Activated CD8-positive, alpha-beta memory T cell treated with anti-CD3 and anti-CD28 coated beads for 36 hours (primary cell): ENCODE measurements at regions not wholly inside any gene's neighbourhood (a gene's known extent, or its start where the extent isn't known, plus 50 kb on each side); places are given as distances from the start of the nearest gene placed in this dataset.
"Not testable (repeated sequence)": the region's sequence is repeated elsewhere in the genome, so short reads cannot be mapped to it uniquely, and the experiment has no call there.

Experiments used
- CTCF ChIA-PET: fragments of 350-600 bp; sonication (Branson Sonifier 250); formaldehyde crosslinking; loops from one replicate; lab custom pipeline; 2021; ENCODE audit warnings: antibody characterized with exemption; lab: Charles Lee
- POLR2A ChIA-PET: fragments of 350-600 bp; sonication (Branson Sonifier 250); formaldehyde crosslinking; loops from one replicate; lab custom pipeline; 2021; ENCODE audit warnings: antibody characterized with exemption; lab: Charles Lee

DNA sequence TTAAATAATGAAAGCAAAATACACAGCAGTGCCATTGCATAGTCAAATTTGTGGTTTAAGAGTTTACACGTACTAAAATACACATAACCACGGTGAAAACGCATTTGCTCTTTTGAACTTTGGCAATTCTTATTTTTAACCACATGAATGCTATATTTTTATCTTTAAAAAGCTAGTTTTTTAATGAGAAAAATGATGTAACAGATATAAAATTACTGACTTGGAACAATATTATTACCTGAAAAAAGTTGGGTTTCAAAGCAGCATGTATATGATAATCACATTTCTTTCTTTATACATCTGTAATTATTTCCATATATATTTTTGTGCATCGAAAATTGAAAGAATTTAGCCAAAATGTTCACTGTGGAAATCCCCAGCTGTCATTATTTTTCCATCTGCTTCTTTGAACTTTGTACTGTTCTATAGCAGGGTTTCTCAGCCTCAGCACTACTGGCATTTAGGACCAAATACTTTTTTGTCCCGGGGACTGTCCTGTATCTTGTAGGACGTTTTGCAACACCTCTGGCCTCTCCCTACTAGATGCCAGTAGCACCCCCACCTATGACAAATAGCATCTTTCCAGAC lies 75.9 kb upstream of the CAB39 start:
- CTCF ChIA-PET: no interaction called here
- POLR2A ChIA-PET: no interaction called here

- CTCF ChIA-PET, POLR2A ChIA-PET: not testable (repeated sequence)
Observed at GRCh38 chr2:230637486-230637885, 75.2 kb upstream of the CAB39 start.

- CTCF ChIA-PET: no interaction called here
- POLR2A ChIA-PET: no interaction called here
Observed at GRCh38 chr2:230640540-230641011, 72.1 kb upstream of the CAB39 start.

- CTCF ChIA-PET: interaction anchor here (1.3 to 1.7 kb wide), 3 partner anchors 18 to 156 kb away, joined by 4 to 10 read pairs (median 6); no protein-coding TSS in a partner anchor
Observed at GRCh38 chr2:230642966-230643365, 69.7 kb upstream of the CAB39 start.

DNA sequence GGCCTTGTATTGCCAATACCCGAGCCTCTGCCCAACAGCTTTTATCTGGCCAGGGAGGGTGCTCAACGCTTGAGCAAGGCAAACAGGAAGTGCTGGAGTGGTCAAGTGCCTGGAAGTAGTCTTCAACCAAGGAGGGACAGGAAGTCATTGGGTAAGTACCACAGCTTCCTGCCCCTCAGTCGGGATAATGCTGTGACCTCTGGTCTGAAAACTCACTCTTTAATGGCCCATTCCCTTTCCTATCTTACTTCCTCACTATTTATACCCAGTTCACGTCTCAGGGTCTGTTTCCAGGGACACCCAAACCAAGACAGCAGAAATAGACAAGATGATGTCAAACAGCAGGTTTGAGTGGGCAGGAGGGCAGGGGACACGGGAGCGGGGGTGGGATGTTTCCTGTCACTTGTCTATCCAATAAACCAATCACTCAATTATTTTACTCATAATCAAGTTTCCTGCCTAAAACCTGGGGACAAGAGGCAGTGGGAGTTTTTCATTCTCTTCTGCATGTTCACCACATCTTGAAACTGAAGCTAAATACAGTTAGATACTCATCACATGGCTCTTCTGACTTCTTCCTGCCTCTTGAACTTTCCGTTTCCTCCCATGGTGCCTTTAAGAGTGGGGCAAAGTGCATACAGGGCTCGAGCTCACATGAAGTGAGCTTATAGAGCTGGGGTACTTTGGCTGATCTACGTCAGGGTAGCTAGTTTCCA lies 68.9 kb upstream of the CAB39 start:
- ChIA-PET POLR2A (interaction anchor here (1.1 to 1.7 kb wide), 4 partner anchors 15 to 70 kb away, joined by 3 to 15 read pairs (median 8); no protein-coding TSS in a partner anchor), CTCF (interaction anchor here (0.7 to 1.7 kb wide), 5 partner anchors 14 to 155 kb away, joined by 3 to 10 read pairs (median 6); no protein-coding TSS in a partner anchor)

More at GRCh38 chr2:230642966-230643365, 69.7 kb upstream of the CAB39 start:
- POLR2A ChIA-PET: interaction anchor here (1.7 kb wide), 1 partner anchor 16 kb away, joined by 15 read pairs; no protein-coding TSS in a partner anchor

DNA sequence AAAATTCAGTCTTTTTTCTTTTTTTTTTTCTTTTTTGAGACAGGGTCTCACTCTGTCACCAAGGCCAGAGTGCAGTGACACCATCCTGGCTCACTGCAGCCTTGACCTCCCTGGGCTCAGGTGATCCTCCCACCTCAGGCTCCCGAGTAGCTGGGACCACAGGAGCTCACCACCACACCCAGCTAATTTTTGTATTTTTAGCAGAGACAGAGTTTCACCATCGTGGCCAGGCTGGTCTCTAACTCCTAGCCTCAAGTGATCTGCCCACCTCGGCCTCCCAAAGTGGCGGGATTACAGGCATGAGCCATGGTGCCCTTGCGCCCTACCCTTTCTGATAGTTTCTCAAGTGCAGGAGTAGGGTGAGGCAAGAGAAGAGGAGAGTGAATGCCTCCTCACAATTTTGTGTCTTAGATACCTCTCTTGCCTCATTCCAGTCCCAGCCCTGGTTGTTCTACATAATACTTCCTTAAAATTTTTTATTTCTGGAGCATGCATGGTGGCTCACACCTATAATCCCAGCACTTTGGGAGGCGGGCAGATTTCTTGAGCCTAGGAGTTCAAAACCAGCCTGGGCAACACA lies 68.2 kb upstream of the CAB39 start:
- CTCF ChIA-PET: interaction anchor here (0.5 to 1.7 kb wide), 7 partner anchors 14 to 409 kb away, joined by 3 to 10 read pairs (median 4); no protein-coding TSS in a partner anchor

DNA sequence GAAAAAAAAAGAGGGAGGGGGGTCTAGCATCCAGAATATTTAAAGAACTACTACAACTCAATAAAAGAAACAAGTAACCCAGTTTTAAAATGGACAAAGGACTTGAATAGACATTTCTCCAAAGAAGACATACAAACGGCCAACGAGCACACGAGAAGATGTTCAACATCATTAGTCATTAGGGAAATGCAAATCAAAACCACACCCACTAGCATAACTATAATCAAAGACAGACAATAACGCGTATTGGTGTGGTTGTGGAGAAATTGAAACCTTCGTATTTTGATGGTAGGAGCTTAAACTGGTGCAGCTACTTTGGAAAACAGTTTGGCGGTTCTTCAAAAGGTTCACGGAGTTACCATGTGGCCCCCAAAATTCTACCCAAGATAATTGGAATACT lies 64.3 kb upstream of the CAB39 start:
- CTCF ChIA-PET: interaction anchor here (0.9 to 1.4 kb wide), 2 partner anchors 31 to 128 kb away, joined by 3 read pairs; no protein-coding TSS in a partner anchor
- POLR2A ChIA-PET: no interaction called here

More for the DNA sequence above, 68.2 kb upstream of the CAB39 start:
- POLR2A ChIA-PET: interaction anchor here (1.1 to 1.7 kb wide), 4 partner anchors 14 to 70 kb away, joined by 3 to 15 read pairs (median 8); no protein-coding TSS in a partner anchor

DNA sequence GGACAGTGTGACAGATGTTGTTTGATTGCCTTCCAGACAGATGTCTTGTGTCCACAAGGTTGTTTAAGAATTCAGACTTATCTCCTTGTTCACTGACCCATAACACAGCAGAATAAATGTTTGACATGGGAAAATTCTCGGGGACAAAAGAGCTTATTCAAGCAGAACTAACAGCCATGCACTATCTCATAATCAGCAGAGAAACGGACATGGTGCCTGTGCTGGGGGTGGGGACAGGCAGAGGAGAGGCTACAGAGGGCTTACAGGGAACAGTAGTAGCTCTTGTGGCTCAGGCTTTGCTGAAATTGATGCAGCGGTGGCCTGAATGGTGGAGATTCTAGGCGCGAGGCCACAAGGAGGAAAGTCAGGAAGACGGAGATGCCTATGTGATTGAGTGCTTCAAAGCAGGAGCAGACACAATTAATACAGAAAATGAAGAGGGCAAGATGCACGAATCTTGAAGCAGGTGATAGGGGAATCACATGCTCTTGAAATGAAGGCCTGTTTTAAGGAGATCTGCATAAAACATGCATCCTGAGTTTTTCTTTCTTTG lies 62.0 kb upstream of the CAB39 start:
- ChIA-PET POLR2A (no interaction called here), CTCF (interaction anchor here (1.8 kb wide), 1 partner anchor 8 kb away, joined by 3 read pairs; no protein-coding TSS in a partner anchor)

DNA sequence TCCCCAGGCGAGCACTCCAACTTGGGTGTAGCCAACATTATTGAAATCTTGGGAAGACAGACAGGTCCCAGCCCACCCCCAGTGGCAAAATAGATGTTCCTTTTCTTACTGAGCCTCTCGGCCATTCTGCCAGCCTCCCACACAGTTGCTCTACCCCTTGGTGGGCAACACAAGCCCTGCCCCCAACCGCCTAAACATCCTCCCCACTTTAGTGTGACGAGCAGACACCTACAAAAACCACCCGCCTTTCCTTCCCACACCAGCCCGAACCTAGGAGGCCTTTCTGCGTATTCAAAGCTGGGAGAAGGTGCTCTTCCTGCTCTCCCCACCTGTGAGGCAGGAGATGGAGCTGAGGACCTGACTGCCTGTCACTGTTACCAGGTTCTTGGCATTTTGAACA lies 58.6 kb upstream of the CAB39 start:
- ChIA-PET CTCF (interaction anchor here (0.6 kb wide), 1 partner anchor 104 kb away, joined by 4 read pairs; no protein-coding TSS in a partner anchor), POLR2A (interaction anchor here (0.5 kb wide), 1 partner anchor 9 kb away, joined by 3 read pairs; no protein-coding TSS in a partner anchor)

DNA sequence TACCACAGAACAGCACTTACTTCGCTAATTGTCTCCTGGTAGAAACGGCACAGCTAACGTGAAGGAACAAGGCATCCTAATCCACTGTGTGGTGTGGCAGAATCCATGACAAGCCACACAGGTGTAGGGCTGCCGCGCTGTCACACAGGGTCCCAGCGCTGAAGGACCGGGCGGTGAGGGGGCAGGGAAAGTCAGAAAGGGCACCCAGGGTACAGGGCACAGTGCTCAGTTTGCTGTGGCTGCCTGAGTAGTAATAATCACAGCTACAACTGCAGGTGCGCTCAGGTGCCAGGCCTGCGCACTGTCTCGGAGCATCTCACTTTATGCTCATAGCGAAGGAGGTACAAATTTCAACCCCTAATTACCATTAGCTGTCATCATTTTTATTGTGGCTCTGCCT lies 55.2 kb upstream of the CAB39 start:
- POLR2A ChIA-PET: interaction anchor here (2.2 kb wide), 1 partner anchor 14 kb away, joined by 15 read pairs; no protein-coding TSS in a partner anchor
- CTCF ChIA-PET: interaction anchor here (0.6 to 2.5 kb wide), 5 partner anchors 10 to 115 kb away, joined by 3 to 8 read pairs (median 4); partner anchors contain the start of gene CAB39

DNA sequence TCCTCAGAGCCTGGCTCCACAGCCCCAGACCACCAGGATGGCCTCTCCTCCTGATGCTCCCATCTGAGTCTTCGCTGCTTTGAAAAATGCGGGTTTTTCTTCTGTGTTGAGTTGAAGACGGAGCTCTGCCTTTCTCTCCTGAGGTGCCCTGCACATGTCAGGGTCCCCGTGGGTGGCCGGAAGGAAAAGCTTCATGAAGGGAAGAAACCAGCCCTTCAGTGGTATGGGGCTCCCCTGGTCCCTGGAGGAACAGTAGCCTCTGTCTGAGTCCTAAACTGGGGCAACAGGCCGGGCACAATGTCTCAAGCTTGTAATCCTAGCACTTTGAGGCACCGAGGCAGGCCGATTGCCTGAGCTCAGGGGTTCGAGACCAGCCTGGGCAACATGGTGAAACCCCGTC lies 54.7 kb upstream of the CAB39 start:
- ChIA-PET POLR2A (interaction anchor here (0.7 to 2.2 kb wide), 3 partner anchors 8 to 14 kb away, joined by 3 to 15 read pairs (median 4); no protein-coding TSS in a partner anchor), CTCF (interaction anchor here (0.6 to 2.5 kb wide), 6 partner anchors 8 to 115 kb away, joined by 3 to 8 read pairs (median 4); partner anchors contain the start of gene CAB39)

DNA sequence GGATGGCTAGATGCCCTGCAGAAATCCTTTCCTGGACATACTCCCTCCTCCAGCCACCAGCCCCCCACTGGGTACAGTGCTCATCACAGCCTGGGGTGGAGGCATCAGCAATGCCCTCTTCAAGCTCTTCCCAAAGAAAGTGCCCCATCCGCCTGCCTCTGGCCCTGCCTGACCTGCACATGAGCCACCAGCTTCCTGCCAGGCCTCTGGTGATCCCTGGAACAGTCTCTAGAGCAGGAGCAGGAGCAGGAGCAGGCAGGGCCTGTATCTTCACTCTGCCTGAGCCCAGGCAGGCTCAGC lies 54.1 kb upstream of the CAB39 start:
- POLR2A ChIA-PET: interaction anchor here (0.6 to 2.2 kb wide), 4 partner anchors 9 to 19 kb away, joined by 3 to 15 read pairs (median 6); no protein-coding TSS in a partner anchor
- CTCF ChIA-PET: interaction anchor here (1.0 to 1.6 kb wide), 4 partner anchors 9 to 14 kb away, joined by 3 to 8 read pairs (median 4); no protein-coding TSS in a partner anchor

DNA sequence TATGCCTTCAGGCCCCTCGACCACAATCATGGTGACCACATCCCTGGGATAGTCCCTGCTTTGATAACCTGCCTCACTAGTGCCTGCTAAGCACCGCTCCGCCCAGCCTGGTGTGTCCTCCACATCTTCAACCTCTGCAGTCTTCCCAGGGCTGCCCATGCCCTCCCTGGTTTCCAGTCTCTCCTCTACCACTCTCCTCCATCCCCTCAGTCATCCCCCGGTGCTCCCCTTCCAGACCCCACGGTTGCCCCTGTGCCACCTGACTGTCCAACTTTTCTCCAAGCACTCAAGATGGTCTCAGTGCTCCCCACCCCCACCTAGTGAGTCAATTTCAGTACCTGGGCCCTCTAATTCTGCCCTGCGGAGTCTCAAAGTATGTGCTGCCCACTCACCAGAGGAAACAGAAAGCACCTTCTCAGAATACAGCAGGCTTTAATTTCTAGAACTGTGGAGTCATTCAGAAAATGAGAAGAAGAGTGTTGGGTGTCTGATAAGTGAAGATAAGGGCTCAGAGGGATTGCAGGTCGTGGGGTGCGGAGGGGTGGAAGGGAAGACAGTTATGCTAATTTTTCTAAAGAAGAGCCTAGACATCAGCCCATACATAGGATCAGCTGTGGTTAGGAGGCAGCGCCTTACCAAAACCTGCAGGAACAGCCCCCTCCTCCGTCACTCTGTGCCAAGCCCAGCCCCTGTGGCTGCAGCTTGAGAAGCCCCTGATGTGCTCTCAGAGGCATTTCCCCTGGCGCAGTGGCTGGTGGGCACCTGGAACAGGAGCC lies 53.6 kb upstream of the CAB39 start:
- ChIA-PET POLR2A (interaction anchor here (0.6 to 2.2 kb wide), 5 partner anchors 10 to 55 kb away, joined by 3 to 15 read pairs (median 7); no protein-coding TSS in a partner anchor), CTCF (interaction anchor here (1.0 to 1.6 kb wide), 4 partner anchors 9 to 15 kb away, joined by 3 to 8 read pairs (median 4); no protein-coding TSS in a partner anchor)

- POLR2A ChIA-PET: interaction anchor here (0.8 to 1.9 kb wide), 2 partner anchors 53 to 58 kb away, joined by 4 to 7 read pairs; no protein-coding TSS in a partner anchor
- CTCF ChIA-PET: interaction anchor here (0.8 to 2.2 kb wide), 4 partner anchors 14 to 593 kb away, joined by 3 to 10 read pairs (median 4); no protein-coding TSS in a partner anchor
Observed at GRCh38 chr2:230660294-230661060, 52.2 kb upstream of the CAB39 start.

GRCh38 chr2:230661072-230661957 lies 51.3 kb upstream of the CAB39 start:
- CTCF ChIA-PET: interaction anchor here (0.8 to 2.2 kb wide), 7 partner anchors 10 to 594 kb away, joined by 3 to 10 read pairs (median 4); no protein-coding TSS in a partner anchor

More at GRCh38 chr2:230661072-230661957, 51.3 kb upstream of the CAB39 start:
- POLR2A ChIA-PET: interaction anchor here (0.8 to 1.2 kb wide), 5 partner anchors 17 to 133 kb away, joined by 4 to 8 read pairs (median 6); no protein-coding TSS in a partner anchor
